Activated CD4-positive, alpha-beta T cell treated with anti-CD3 and anti-CD28 coated beads, Interleukin-2, amount 50 U/mL, for 1 hour (primary cell): ENCODE measurements at regions not wholly inside any gene's neighbourhood (a gene's known extent, or its start where the extent isn't known, plus 50 kb on each side); places are given as distances from the start of the nearest gene placed in this dataset.
"Not testable (repeated sequence)": the region's sequence is repeated elsewhere in the genome, so short reads cannot be mapped to it uniquely, and the experiment has no call there.

Source experiments
- DNase-seq: peaks from one replicate; pipeline ENCODE4 v3.0.0-alpha.2; 2020

GRCh38 chr7:136403591-136403990, 426.4 kb upstream of the MTPN start:
- no peak for DNase-seq

- no peak for DNase-seq
Observed at GRCh38 chr7:136400877-136401276, 423.7 kb upstream of the MTPN start.

DNA sequence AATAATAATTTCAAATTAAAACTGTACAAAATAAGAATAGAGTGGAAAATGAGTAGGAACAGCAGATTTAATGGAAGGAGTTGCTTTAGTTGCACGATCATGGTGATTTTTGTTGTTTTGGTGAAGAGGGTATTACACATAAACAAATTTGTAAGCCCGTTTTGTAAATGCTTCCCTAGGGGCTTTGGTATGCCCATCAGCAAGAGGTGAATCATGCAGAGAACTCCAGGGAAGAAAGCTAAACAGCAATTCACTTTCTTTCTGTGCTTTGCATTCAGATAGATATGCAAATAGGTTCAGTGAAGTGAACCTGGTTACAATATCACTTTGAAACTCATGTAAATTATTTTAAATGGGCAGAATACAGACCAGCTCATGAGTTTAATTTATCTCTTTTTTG, 422.2 kb upstream of the MTPN start:
- no peak for DNase-seq

- DNase-seq = no peak
Observed at GRCh38 chr7:136392856-136393255, 415.7 kb upstream of the MTPN start.

DNA sequence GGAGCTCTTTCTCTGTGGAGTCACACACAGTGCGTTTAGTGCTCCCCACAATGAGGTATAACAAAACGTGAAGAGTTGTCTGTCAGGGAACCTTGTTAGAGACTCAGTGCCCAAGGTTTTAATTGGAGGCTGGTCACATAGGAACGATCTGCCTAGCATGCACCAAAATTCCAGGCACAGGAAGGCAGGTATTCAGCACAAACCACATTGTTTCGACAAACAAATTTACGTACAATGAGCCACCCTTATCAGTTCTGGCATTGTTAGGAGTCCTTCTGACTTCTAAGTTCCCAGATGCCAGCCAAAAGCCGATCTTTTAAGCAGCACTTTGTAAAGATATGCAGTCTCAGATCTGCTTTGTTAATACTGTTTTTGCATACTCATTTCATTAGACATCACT, 414.2 kb upstream of the MTPN start:
- DNase-seq = no peak

DNA sequence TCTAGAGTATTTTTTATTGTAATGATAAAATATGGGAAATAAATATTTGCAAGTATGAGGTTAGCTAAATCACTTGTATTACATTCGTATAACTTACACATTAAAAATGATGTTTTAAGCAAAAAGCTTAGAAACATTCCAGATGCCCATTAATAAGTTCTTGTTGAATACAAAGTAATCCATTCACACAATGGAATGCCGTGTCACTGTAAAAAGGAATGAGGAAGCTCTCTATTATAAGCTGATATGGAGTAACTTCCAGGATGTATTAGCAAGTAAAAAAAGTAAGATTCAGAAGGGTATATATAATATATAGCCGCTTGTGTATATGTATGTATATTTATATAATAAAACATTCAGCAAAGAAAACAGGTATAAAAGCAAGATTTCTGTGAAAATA, 412.8 kb upstream of the MTPN start:
- DNase-seq = no peak

DNA sequence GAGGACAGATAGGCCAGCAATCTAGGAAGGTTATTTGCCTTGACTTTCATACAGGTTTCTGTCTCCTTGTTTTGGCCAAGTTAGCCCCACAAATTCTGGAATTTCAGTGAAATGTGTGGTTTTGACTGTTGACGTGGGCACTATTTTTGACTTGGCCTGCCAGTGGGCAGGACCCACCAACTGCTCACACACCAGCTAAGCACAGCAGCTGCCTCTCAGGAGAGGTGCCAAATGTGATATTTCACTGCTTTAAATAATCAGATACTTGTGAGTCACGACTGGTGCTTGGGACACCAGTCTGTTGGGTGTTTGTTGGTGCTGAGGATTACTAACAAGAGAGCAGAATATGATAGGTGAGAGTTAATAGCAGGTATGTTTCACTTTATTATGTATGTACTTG, 409.7 kb upstream of the MTPN start:
- DNase-seq = no peak

DNA sequence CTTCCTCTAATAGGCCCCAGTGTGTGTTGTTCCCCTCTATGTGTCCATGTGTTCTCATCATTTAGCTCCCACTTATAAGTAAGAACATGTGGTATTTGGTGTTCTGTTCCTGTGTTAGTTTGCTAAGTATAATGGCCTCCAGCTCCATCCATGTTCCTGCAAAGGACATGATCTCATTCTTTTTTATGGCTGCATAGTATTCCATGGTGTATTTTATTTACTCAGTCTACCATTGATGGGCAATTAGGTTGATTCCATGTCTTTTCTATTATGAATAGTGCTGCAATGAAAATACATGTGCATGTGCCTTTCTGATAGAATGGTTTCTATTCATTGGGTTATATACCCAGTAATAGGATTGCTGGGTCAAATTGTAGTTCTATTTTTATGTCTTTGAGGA, 394.2 kb upstream of the MTPN start:
- not testable (repeated sequence) for DNase-seq

DNA sequence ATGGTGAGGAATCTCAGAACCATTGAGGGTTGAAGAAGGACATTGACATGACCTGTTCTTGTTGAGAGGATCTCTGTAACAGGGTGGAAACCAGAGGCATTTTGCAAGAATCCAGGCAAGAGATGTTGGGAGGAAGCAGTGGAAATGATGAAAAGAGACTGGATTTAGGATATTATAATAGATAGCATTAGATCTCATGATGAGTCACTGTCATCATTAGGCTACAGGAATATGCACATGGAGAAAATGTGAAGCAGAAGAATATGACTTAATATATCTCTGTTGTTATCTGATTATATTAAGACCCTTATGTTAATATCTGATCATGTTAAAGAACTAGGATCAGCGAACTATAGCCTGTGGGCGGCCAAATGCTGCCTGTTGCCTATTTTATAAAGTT, 393.0 kb upstream of the MTPN start:
- DNase-seq = no peak

DNA sequence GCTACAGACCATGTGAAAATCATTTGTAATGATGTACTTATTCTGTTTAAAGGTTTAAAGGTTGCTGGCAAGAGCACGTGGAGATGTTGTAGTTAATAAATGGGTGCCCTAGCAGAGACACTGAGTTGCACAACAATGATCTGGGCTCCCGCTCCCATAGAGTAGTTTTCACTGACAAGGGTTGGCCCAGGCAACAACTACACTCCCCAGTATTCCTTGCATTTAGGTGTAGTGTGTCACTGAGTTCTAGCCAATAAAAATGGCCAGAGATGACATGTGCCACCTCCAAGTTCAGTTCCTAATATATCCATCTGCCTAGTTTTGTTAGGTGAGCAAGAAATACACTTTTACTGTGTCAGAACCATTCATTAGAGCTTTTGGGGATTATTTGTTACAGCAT, 392.1 kb upstream of the MTPN start:
- no peak for DNase-seq

DNA sequence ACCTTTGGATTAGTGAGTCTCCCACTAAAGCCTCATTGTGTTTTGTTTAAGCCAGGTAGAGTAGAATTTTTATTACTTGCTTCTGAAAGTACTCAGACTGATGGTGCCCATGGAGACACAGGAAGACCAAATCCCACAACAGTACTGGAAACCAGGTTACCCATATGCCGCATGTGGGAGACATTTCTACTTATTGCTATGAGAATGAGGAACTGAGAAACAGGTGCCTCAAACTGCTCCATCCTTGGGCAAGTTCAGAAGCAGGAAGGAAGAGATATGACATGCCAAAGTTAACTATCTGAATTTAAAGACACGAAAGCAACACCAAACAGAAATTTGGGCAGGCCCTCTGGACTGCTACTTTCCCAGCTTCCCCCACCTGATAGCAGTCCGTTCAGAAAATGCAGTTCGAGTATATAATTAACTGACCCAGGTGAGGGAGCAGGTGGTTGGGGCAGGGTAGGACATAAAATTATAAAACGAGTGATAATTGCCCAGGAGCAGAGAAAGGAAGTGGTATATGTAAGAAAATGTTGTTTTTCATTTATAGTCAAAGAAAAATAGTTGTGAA, 382.3 kb upstream of the MTPN start:
- no peak for DNase-seq

- DNase-seq = no peak
Observed at GRCh38 chr7:136353287-136353686, 376.1 kb upstream of the MTPN start.

DNA sequence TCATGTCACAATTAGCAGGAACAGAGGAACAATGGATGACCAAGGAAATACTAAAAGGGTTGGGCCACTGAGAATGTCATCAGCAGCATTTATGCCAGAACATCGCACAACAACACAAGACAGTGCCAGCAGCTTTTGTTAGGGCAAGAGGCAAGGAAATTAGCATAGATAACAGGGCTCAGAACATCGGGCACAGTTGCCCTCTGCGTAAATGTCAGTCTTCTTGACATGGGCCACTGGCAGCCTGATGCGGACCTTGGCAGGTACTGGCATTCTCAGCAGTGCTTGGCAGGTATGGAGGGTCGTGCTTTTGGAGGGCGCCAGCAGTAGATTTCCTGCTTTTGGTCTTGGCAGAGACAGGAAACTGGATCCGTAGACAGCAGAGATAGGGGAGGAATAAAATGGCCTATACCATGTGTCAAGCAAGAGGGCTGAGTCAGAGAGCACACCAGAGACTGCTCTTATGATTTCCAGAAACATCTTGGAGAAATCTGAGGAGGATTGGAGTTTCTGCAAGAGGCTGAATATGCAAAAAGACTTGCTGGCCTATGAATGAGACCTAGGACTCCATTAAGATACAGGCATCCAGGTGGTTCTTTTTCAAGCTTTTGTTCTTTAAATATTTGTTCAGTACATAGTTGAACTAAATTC, 371.5 kb upstream of the MTPN start:
- DNase-seq = no peak

DNA sequence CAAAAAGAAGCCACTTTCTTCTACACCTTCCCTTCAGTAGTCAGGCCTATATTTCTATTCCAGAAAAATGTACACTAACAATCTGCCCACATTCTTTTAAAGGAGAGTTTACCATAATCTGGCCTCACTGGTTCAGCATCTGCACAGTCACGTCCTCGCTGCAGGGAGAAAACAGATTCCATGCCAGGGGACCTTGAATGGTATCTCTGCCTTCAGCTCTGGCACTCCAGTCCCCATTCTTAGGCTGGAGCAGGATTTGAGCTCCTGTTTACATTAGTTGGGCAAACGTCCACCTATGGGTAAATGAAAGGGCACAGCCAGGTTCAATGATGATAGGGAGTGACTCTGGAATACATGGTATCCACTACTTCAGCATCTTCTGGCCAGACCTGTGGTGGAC, 371.0 kb upstream of the MTPN start:
- no peak for DNase-seq

DNA sequence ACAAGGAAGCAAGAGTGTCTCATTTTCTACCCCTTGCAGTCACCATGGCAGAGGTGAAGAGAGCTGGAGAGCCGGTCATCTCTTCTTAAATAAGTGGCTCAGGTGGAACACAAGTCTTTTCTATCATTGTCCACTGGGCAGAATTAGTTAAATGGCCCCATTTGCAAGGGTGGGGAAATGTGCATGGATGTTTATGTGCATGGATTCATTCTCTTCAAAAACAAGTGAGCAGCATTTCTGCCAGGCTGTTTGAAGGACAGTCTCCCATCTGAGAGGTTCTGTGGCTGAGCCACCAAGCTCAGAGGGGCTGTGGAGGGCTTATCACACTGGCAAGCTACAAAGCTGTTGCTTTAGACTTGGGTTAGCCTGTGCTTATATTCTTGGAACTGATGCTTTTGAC, 370.3 kb upstream of the MTPN start:
- no peak for DNase-seq

GRCh38 chr7:136342251-136342650, 365.1 kb upstream of the MTPN start:
- DNase-seq = no peak

DNA sequence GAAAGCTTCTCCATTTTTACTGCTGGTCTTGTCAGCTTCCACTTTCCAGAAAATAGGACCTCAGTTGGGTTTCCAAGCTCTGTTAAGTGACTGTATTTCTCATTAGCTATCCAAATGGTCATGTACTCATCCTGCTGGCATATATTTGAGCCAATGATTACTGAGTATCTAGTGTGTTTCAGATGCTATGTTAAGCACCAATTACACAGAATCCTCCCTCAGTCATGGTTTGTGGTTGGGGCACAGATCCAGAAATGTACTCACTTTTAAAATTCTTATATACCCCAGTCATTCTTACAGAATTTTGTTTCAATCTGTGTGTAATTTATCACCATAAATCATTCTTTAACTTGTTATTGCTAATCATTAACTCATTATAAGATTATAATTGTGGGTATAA, 362.3 kb upstream of the MTPN start:
- DNase-seq = no peak

DNA sequence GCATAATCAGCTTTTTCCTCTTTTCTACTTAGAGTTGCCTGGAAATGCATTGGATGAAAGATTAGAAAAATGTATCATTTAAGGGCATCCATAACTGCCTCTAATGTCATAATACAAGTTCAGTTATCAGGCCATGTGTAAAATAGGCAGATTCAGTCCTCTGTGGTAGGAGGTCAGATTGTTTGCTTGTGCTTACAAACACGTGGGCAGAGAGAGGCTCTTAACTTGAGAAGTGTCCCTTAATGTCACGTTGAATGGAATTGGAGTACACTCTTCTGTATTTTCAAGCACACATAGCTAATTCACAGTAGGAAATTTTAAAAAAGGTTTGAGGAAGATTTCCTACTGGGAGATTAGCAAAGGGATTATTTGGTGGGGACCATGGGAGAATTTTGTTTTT, 359.8 kb upstream of the MTPN start:
- no peak for DNase-seq

DNA sequence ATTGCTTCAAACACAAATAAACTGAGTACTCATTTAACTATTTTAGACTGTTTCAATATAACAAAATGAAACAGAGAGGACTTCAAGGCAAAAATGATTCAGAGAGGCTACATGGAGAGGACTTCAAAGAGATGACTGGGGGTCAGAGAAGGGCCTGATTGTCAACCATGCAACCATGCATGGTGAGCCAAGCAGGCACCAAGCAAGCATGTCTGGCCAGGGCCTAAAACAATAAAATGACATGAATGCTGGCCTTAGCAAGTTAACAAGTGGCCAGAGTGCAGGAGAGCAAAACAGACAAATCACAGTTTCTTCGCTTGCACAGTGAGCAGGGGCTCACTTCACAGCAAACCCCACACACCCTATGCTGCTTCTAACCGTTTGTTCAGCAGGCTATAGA, 356.5 kb upstream of the MTPN start:
- DNase-seq = no peak

DNA sequence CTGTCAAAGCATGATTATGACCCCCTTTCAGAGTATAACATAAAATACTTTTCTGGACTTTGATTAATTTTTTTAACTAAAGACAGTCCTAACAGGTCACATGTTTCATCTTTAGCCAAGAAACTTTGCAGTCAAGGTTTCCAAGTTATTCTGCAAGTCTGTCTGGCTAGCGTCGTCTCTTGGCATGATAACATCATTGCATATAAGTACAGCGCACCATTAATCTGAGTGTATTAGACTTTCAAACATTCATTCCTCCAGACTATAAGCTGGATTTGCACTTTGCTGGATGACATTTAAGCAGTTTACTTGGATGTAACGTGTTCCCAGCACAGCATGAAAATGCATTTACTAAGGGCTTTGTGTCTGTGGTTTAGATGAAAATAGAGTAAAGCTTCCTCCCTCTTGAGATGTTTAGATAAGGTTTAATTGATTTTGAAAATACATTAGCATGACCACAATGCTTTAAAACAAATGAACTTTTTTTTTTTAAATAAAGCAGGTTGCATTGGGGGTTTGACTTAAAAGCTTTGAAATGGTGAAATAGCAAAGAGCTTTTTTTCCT, 349.0 kb upstream of the MTPN start:
- DNase-seq = no peak

GRCh38 chr7:136325578-136325977, 348.4 kb upstream of the MTPN start:
- DNase-seq = no peak

DNA sequence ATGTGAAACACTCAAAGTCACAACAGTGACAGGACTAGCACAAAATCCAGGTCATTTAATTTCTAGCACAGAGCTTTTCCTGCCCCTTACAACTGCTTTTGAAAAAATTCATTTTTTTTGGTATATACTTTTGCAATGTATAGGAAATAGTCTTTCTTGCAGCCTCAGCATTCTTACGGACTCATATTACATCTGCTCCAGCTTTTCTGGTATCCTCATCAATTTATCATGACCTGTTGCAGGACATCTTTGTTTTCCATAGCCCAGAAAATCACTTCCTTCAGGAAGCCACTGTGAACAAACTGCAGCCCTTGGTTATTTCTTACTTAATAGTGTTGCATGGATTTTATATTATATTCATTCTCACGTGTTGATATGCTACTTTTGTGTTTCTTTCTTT, 347.9 kb upstream of the MTPN start:
- DNase-seq = no peak

- DNase-seq = no peak
Observed at GRCh38 chr7:136324073-136324704, 347.0 kb upstream of the MTPN start.

DNA sequence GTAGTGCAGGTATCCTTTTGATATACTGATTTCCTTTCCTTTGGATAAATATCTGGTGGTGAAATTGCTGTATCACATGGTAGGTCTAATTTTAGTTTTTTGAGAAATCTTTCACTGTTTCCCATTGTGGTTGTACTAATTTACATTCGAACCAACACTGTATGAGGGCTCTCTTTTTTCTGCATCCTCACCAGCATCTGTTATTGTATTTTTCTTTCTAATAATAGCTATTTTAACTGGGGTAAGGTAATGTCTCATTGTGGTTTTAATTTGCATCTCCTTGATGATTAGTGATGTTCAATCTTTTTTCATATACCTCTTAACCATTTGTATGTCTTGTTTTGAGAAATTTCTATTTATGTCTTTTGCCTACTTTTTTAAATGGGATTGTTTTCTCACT, 335.4 kb upstream of the MTPN start:
- DNase-seq = no peak

DNA sequence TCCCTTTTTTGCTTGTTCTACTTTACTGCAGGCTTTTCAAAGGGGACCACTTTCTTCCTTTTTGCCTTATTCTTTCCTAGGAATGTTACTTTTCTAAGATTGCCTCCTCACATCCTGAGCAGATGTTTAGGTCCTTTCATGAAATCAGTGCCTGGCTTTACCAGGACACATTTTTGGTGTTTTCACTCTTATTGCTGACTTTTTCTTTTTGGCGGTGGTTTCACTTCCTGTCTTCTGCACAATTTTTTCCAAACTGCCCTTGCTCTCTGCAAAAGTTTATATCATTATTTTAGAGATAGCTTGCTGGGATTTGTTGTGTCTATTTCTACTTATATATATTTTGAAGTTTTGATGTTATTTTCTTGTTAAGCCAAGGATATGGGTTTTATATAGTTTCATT, 332.2 kb upstream of the MTPN start:
- no peak for DNase-seq
